Stimulated activated memory B cell treated with anti-CD40 and anti-IgM and Interleukin-4, amounts not matched to agents 10 μg/mL and 1 μg/mL and 100 μg/mL, for 72 hours (primary cell): ENCODE measurements at regions not wholly inside any gene's neighbourhood (a gene's known extent, or its start where the extent isn't known, plus 50 kb on each side); places are given as distances from the start of the nearest gene placed in this dataset.

Source experiments
- ATAC-seq: fragments of 150-1000 bp; cut with Tn5 transposase; 2 replicates; pipeline ENCODE4 v1.10.0; 2021
- H3K27ac Mint-ChIP-seq: one replicate; pipeline ENCODE4 v1.8.0; 2022; ENCODE audit warnings: mild to moderate bottlenecking, mixed read lengths
- H3K27me3 Mint-ChIP-seq: one replicate; pipeline ENCODE4 v1.8.0; 2022; ENCODE audit warnings: mixed read lengths
- H3K36me3 Mint-ChIP-seq: one replicate; pipeline ENCODE4 v1.8.0; 2022; ENCODE audit warnings: mixed read lengths
- H3K4me1 Mint-ChIP-seq: one replicate; pipeline ENCODE4 v1.8.0; 2022; ENCODE audit warnings: mixed read lengths
- H3K4me3 Mint-ChIP-seq: one replicate; pipeline ENCODE4 v1.8.0; 2022; ENCODE audit warnings: mild to moderate bottlenecking, moderate library complexity, mixed read lengths
- H3K9me3 Mint-ChIP-seq: one replicate; pipeline ENCODE4 v1.8.0; 2022; ENCODE audit warnings: mixed read lengths

GRCh38 chr12:31850268-31850667 lies 108.9 kb upstream of the RESF1 start:
- Mint-ChIP-seq H3K4me1 (no peaks in the 10 kb centered on the region), H3K27me3 (no peaks in the 10 kb centered on the region), H3K27ac (no peak overlapping the region), H3K4me3 (no peak overlapping the region), H3K9me3 (peaks cover 11% of the 10 kb centered on the region), H3K36me3 (peaks cover 46% of the 10 kb centered on the region)
- ATAC-seq: no peak

GRCh38 chr12:31849090-31849687 lies 110.0 kb upstream of the RESF1 start:
- Mint-ChIP-seq H3K36me3 (peaks cover 47% of the 10 kb centered on the region), H3K4me1 (no peaks in the 10 kb centered on the region), H3K27me3 (no peaks in the 10 kb centered on the region), H3K4me3 (no peak overlapping the region), H3K9me3 (peaks cover 11% of the 10 kb centered on the region), H3K27ac (no peak overlapping the region)
- no peak for ATAC-seq

- peaks cover 29% of the 10 kb centered on the region for H3K36me3 Mint-ChIP-seq
- peaks cover 7% of the 10 kb centered on the region for H3K4me1 Mint-ChIP-seq
- no peak overlapping the region for H3K27ac Mint-ChIP-seq
- no peak for ATAC-seq
- H3K9me3 Mint-ChIP-seq: peaks cover 5% of the 10 kb centered on the region
- no peak overlapping the region for H3K4me3 Mint-ChIP-seq
- no peaks in the 10 kb centered on the region for H3K27me3 Mint-ChIP-seq
Measured at GRCh38 chr12:31846405-31846804, 112.8 kb upstream of the RESF1 start.

GRCh38 chr12:31845613-31846322 lies 113.4 kb upstream of the RESF1 start:
- H3K27ac Mint-ChIP-seq: no peak overlapping the region
- peaks cover 4% of the 10 kb centered on the region for H3K9me3 Mint-ChIP-seq
- no peak for ATAC-seq
- H3K27me3 Mint-ChIP-seq: no peaks in the 10 kb centered on the region
- H3K4me1 Mint-ChIP-seq: peaks cover 12% of the 10 kb centered on the region
- H3K36me3 Mint-ChIP-seq: peaks cover 26% of the 10 kb centered on the region
- no peak overlapping the region for H3K4me3 Mint-ChIP-seq

GRCh38 chr12:31843398-31844095 lies 114.7 kb upstream of the AMN1 start:
- Mint-ChIP-seq H3K27me3 (no peaks in the 10 kb centered on the region), H3K27ac (peak overlapping the region; percentile 69), H3K9me3 (peaks cover 4% of the 10 kb centered on the region), H3K36me3 (peaks cover 26% of the 10 kb centered on the region), H3K4me3 (no peak overlapping the region), H3K4me1 (peaks cover 12% of the 10 kb centered on the region)
- no peak for ATAC-seq

DNA sequence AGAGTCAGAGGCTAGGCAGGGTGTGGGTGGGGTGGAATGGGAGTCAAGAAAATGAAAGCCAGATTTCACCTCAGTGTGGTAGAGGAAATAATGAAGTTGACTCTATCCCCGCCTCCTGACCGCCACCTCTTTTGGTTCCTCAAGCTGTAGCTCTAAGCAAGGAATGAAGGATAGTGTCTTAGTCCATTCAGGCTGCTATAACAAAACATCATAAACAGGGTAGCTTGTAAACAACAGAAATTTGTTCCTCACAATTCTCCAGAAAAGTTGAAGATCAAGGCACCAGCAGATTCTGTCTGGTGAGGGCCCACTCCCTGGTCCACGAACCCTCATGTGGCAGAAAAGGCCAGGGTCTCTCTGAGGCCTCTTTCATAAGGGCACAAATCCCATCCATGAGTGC lies 109.1 kb upstream of the AMN1 start:
- ATAC-seq: no peak
- Mint-ChIP-seq H3K4me3 (no peak overlapping the region), H3K36me3 (peaks cover 6% of the 10 kb centered on the region), H3K27ac (peak overlapping the region; percentile 26), H3K27me3 (no peaks in the 10 kb centered on the region), H3K9me3 (peaks cover 4% of the 10 kb centered on the region), H3K4me1 (peaks cover 30% of the 10 kb centered on the region)

GRCh38 chr12:31835276-31835882 lies 106.6 kb upstream of the AMN1 start:
- Mint-ChIP-seq H3K4me1 (peaks cover 44% of the 10 kb centered on the region), H3K27ac (peak overlapping the region; percentile 84), H3K27me3 (no peaks in the 10 kb centered on the region), H3K36me3 (peaks cover 6% of the 10 kb centered on the region), H3K4me3 (no peak overlapping the region), H3K9me3 (peaks cover 9% of the 10 kb centered on the region)
- peak; percentile 13 for ATAC-seq

DNA sequence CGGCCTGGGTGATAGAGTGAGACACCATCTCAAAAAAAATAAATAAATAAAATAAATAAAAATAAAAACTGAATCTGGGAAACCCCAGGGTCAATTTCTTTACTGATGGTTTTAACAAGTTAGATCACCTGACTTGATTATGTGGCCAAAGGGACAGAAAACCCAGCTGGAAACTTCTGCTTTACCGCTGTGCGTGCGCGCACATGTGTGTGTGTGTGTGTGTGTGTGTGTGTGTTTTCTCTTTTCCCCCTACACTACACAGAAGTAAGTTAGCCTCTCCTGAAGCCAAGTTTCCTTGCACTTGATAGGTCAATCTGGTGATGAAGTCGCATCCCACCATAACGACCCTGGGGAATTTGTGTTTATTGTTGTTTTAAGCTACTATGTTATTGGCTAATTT lies 105.3 kb upstream of the AMN1 start:
- H3K9me3 Mint-ChIP-seq: peaks cover 9% of the 10 kb centered on the region
- no peak for ATAC-seq
- H3K4me3 Mint-ChIP-seq: no peak overlapping the region
- H3K36me3 Mint-ChIP-seq: peaks cover 6% of the 10 kb centered on the region
- peaks cover 52% of the 10 kb centered on the region for H3K4me1 Mint-ChIP-seq
- no peaks in the 10 kb centered on the region for H3K27me3 Mint-ChIP-seq
- peak overlapping the region; percentile 84 for H3K27ac Mint-ChIP-seq

GRCh38 chr12:31832740-31833729 lies 104.2 kb upstream of the AMN1 start:
- peaks cover 2% of the 10 kb centered on the region for H3K36me3 Mint-ChIP-seq
- no peaks in the 10 kb centered on the region for H3K27me3 Mint-ChIP-seq
- H3K9me3 Mint-ChIP-seq: peaks cover 6% of the 10 kb centered on the region
- peaks cover 59% of the 10 kb centered on the region for H3K4me1 Mint-ChIP-seq
- peak overlapping the region; percentile 25 for H3K4me3 Mint-ChIP-seq
- H3K27ac Mint-ChIP-seq: peak overlapping the region; percentile 84
- peak; percentile 95 for ATAC-seq

- H3K27me3 Mint-ChIP-seq: no peaks in the 10 kb centered on the region
- peak overlapping the region; percentile 76 for H3K27ac Mint-ChIP-seq
- H3K4me1 Mint-ChIP-seq: peaks cover 42% of the 10 kb centered on the region
- ATAC-seq: no peak
- H3K9me3 Mint-ChIP-seq: peaks cover 19% of the 10 kb centered on the region
- H3K4me3 Mint-ChIP-seq: no peak overlapping the region
- peaks cover 14% of the 10 kb centered on the region for H3K36me3 Mint-ChIP-seq
Measured at GRCh38 chr12:31828071-31828470, 99.2 kb upstream of the AMN1 start.

GRCh38 chr12:31822761-31823160 lies 93.9 kb upstream of the AMN1 start:
- peaks cover 12% of the 10 kb centered on the region for H3K9me3 Mint-ChIP-seq
- no peak overlapping the region for H3K27ac Mint-ChIP-seq
- peaks cover 10% of the 10 kb centered on the region for H3K36me3 Mint-ChIP-seq
- H3K4me1 Mint-ChIP-seq: peaks cover 3% of the 10 kb centered on the region
- no peak for ATAC-seq
- H3K4me3 Mint-ChIP-seq: no peak overlapping the region
- no peaks in the 10 kb centered on the region for H3K27me3 Mint-ChIP-seq

- Mint-ChIP-seq H3K4me1 (no peaks in the 10 kb centered on the region), H3K27ac (no peak overlapping the region), H3K4me3 (no peak overlapping the region), H3K36me3 (peaks cover 8% of the 10 kb centered on the region), H3K9me3 (peaks cover 11% of the 10 kb centered on the region), H3K27me3 (no peaks in the 10 kb centered on the region)
- ATAC-seq: no peak
Measured at GRCh38 chr12:31821484-31821883, 92.7 kb upstream of the AMN1 start.

DNA sequence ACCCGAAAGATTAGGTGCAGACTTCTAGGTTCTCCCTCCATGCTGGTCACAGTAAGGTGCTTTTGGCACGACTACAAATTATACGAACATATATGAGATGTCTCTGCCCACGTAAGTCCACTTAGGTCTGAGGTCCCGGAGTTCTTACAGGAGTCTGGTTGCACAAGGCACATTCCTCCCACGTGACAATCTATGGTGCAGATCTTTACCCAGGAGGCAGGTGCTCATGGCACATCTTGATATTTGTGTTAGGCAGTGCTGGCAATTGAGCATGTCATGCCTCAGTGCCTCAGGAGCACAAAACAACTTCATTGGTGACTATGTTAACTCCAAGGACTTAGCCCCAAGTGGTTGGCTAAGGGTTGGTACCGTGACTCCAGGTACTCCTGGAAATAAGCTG lies 92.0 kb upstream of the AMN1 start:
- Mint-ChIP-seq H3K4me3 (no peak overlapping the region), H3K36me3 (peaks cover 5% of the 10 kb centered on the region), H3K4me1 (no peaks in the 10 kb centered on the region), H3K27ac (peak overlapping the region; percentile 14), H3K27me3 (no peaks in the 10 kb centered on the region), H3K9me3 (peaks cover 8% of the 10 kb centered on the region)
- no peak for ATAC-seq

DNA sequence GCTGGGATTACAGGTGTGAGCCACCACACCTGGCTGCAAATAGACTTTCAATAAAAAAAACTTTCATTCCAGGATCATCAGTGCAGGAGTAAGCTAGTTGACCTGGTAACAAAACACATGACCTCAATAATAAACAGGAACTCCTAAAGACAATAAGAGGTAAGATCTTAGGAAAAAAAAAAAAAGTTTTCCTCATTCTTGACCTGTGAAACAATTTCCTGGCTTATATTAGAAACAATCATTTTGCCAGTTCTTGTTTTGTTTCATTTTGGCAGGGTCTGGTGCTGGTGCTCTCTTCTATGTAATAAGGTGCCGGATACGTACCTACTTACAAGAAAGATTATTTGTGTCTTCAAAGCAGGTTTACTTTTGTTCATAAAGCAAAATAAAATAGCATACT lies 90.6 kb upstream of the AMN1 start:
- no peak overlapping the region for H3K4me3 Mint-ChIP-seq
- H3K27ac Mint-ChIP-seq: no peak overlapping the region
- H3K4me1 Mint-ChIP-seq: no peaks in the 10 kb centered on the region
- no peak for ATAC-seq
- H3K36me3 Mint-ChIP-seq: no peaks in the 10 kb centered on the region
- no peaks in the 10 kb centered on the region for H3K27me3 Mint-ChIP-seq
- H3K9me3 Mint-ChIP-seq: peaks cover 5% of the 10 kb centered on the region
